ENCODE measurements at regions not wholly inside any gene's neighbourhood (a gene's known extent, or its start where the extent isn't known, plus 50 kb on each side); places are given as distances from the start of the nearest gene placed in this dataset.

- no peaks in the 10 kb centered on the region for H3K36me3 ChIP-seq
- intact Hi-C loops (cut with DNase I) = loop anchor here in 2 of 4 donors (1.0 to 2.0 kb wide), 2 partner anchors 22 to 24 kb away; no protein-coding TSS in a partner anchor
- no peak for DNase-seq
- H3K4me3 ChIP-seq = no peak overlapping the region
- no peak overlapping the region for H3K27ac ChIP-seq
- H3K9me3 ChIP-seq = no peaks in the 10 kb centered on the region
- H3K27me3 ChIP-seq = no peaks in the 10 kb centered on the region
- 49 to 60% (median 56%) methylated on average over 3 to 5 of the region's 5 CpGs for WGBS, 3 donors
- H3K4me1 ChIP-seq (ENCODE audit: insufficient read depth) = no peaks in the 10 kb centered on the region
- TF ChIP-seq CTCF (IDR thresholded peaks at IDR 0.05) = no peak
- no peak for TF ChIP-seq POLR2A (IDR thresholded peaks at IDR 0.05)
- TF ChIP-seq EP300 (IDR thresholded peaks at IDR 0.05) = no peak
Measured at GRCh38 chr22:22352371-22352999, 107.9 kb downstream of the VPREB1 start.

DNA sequence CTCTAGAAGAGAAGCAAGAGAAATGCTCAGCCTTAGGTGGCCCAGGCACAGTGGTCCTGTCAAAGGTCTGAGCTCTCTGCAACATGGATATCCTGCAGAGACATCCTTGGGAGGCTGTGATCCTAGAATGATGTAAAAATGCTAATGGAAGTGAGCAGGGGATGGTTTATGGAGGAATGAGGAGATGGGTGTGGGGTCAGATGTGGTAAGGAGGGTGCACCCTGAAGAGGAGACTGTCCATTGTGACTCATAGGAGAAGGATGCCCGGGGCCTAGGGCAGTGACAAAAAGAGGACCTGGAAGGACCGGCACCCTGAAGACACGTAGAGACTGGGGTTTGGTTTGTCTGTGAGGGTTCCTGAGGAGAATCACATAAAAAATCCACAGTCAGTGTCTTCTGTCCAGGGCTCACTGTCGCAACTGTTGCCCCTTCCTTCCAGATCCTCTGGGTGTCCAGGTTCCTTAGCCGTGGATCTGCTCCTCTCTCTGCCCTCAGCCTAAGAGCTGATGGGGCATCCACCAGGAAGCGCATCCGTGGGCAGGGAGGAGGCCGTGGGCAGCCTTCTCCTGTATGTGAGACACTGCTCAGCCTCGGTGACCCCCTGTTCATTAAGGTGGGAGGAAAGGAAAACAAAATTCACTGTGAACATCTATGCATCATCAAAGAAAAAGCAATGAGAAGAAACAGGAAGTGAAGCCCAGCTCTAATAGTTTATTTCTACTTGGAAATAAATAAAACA is 110.7 kb downstream of the VPREB1 start:
- no peak for TF ChIP-seq EP300 (IDR thresholded peaks at IDR 0.05)
- Histone ChIP-seq H3K27me3 (no peaks in the 10 kb centered on the region), H3K4me3 (no peak overlapping the region), H3K9me3 (no peaks in the 10 kb centered on the region), H3K27ac (no peak overlapping the region), H3K36me3 (no peaks in the 10 kb centered on the region), H3K4me1 (ENCODE audit: insufficient read depth) (no peaks in the 10 kb centered on the region)
- intact Hi-C loops (cut with DNase I) = no loop called here
- 47 to 59% (median 49%) methylated on average over 9 of the region's 9 CpGs for WGBS, 3 donors
- DNase-seq = no peak

- peak in 2 of 3 donors; percentile 15 to 41 for TF ChIP-seq CTCF (IDR thresholded peaks at IDR 0.05)
- no peak for TF ChIP-seq POLR2A (IDR thresholded peaks at IDR 0.05)
- no peaks in the 10 kb centered on the region for H3K27me3 ChIP-seq
- H3K36me3 ChIP-seq = no peaks in the 10 kb centered on the region
- H3K27ac ChIP-seq = no peak overlapping the region
- DNase-seq = peak; percentile 58 to 82 (median 72)
- intact Hi-C loops (cut with DNase I) = no loop called here
- no peaks in the 10 kb centered on the region for H3K9me3 ChIP-seq
- no peaks in the 10 kb centered on the region for H3K4me1 ChIP-seq (ENCODE audit: insufficient read depth)
- WGBS, 3 donors = 17 to 23% (median 18%) methylated on average over 14 of the region's 14 CpGs
- H3K4me3 ChIP-seq = no peak overlapping the region
Measured at GRCh38 chr22:22357024-22357883, 112.7 kb downstream of the VPREB1 start.

DNA sequence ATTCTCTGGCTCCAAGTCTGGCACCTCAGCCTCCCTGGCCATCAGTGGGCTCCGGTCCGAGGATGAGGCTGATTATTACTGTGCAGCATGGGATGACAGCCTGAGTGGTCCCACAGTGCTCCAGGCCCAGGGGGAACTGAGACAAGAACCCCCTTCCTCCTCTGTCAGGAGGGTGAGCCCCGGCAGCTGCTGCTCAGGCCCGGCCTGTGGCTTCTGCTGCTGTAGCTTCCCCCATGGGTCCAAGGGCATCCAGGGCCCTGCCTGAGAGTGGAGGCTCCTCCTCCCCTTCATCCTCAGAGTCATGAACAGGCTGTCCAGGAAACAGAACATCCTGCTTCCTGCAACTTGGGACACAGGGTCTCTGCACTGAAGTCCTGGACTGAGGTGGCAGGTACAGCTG is 113.6 kb downstream of the VPREB1 start:
- no peaks in the 10 kb centered on the region for H3K4me1 ChIP-seq (ENCODE audit: insufficient read depth)
- TF ChIP-seq POLR2A (IDR thresholded peaks at IDR 0.05) (no peak), CTCF (IDR thresholded peaks at IDR 0.05) (no peak), EP300 (IDR thresholded peaks at IDR 0.05) (no peak)
- no peaks in the 10 kb centered on the region for H3K36me3 ChIP-seq
- intact Hi-C loops (cut with DNase I) = no loop called here
- H3K27ac ChIP-seq = no peak overlapping the region
- WGBS, 3 donors = 54 to 82% (median 68%) methylated on average over 4 of the region's 4 CpGs
- no peak overlapping the region for H3K4me3 ChIP-seq
- no peaks in the 10 kb centered on the region for H3K27me3 ChIP-seq
- no peak for DNase-seq
- no peaks in the 10 kb centered on the region for H3K9me3 ChIP-seq

Measured in ovary (tissue), 7 donors.